COLO668 (cell line): ENCODE measurements at regions not wholly inside any gene's neighbourhood (a gene's known extent, or its start where the extent isn't known, plus 50 kb on each side); places are given as distances from the start of the nearest gene placed in this dataset.

Experiments used
- DNase-seq: peaks from one replicate; lab custom pipeline; 2025; ENCODE audit not compliant: unreplicated experiment; lab: John Stamatoyannopoulos, UW

DNA sequence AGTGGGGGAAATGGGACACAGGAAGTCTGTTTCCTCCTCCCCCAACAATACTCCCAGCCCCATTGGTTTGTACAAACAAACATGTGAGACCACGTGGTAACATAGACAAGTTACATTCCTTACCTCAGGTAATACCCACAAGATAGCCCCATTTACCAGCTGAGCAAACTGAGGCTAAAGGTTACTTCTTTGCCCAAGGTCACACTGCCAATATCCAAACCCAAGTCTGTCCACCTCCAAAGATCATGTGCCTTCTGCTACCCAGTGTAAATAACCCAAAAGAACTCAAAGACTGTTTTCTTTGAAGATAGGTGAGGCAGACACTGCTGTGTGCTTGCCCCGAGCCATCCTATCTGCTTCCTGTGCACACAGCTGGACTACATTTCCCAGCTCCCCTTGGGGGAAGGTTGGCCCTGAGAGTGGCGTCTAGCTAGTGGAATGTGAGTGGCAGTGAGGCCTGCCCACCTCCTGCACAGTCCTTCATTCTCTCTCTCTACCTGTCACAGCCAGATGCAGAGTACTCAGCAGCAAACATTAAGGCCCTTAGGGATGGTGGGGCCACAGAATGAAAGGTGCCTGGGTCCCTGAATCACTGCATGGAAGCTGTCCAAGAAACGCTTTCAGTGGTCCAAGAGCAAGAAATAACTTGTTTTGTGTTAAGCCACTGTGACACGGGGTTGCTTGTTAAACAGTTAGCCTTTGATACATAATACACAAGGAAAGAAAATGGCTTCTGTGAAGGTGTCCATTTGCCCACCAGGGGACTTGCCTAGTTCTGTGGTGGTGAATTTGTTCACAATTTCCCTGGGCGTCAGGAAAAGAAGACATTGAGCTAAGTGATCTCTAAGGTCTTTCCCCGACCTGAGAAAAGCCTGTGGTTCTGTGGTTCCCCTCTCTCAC is 257.7 kb upstream of the NFE2L3 start:
- peak; percentile 36 for DNase-seq

DNA sequence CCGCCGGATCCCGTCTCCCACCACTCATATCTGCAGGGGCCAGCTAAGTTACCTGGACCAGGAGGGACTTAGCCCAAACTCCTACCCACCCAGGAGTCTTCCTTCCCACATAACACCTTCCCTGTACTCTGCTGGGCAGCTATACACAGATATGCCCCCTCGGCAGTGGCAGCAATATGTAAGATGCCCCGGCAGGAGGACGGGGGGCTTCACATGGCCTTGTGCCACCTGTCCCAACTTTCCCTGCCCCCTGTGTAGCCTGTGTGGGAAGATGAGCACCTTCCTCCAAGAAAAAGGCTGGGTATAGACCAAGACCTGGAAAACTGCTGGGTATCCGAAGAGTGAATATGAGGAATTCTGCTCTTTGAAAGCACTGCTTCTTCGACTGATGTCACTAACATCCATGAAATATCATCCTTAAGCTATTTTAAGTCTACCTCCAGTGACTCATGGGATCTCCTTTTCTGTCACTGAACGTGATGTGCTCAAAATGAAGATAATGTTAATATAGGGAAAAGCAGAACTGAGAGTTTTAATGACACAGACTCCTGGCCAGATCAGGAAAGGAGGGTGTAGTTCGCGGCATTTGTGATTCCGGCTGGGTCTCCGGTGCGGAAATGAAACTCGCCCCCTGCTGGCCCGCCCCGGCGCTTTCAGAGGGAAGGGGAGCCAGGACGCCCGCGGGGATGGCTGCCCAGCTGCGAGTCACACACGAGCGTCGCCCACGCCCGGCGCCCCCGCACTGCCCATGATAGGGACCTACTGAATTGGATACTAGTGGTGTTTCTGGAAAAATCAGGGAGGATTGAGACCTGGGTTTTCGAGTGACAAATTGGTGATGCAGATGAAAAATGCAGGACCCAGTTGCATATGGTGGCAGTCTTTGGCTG is 256.9 kb upstream of the NFE2L3 start:
- peak; percentile 64 for DNase-seq

DNA sequence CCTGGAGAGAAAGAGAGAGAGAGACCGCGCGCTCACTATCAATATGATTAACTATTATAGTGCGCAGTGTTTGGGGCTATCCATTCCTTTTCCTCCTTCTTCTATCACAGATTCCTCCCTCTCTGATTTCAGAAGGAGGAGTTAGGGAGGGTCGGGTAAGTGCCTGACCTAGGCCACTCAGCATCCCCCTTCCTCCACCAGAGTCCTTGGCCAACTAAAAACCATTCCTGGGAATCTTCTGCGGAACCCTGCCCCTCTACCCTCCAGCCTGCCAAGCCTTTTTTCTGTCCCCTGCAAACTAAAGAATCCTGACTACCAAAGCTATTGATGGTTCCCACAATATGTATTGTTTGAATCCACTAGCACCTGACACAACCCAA is 256.2 kb upstream of the NFE2L3 start:
- DNase-seq: no peak

DNA sequence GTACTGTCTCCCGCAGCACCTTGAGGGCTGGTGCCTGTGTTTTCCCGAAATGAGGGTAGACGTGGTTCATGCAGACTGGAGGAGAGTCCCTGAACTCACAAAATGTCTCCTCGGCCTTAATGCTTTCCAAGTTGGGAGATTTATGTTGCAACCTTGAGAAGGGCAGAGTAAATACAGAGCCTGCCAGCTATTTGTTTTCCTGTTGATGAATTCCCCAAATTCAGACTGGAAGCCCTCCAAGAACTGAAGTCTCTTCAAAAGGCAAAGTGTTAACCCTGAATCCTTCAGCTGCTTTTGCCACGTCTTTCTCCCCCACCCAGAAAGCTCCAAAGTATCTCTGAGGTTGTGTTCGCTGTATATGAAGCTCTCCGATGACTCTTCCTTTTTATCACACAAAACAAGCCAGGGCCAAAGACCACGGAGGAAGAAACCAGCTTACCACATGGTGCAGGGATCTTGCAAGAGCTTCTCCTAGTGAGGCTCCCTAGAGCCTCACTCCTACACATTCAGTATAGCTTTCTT is 254.7 kb upstream of the NFE2L3 start:
- no peak for DNase-seq

DNA sequence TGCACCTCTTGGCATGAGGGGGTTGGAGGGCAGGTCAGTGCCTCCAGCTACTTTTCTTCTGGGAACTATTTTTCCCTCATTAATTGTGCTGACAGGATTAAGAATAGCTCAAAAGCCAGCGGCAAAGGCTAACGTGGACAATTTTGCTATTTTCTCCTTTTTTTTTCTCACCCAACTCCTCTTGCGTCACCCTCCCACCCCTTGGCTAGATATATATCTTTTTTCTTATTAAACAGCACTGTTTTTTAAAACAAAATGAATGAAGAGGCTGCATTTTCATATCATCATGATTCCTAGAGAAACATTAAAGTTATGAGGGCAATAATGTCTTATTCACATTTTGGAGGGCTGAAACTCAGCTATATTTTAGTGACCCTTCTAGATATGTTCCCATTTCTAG is 251.8 kb upstream of the NFE2L3 start:
- DNase-seq: no peak

DNA sequence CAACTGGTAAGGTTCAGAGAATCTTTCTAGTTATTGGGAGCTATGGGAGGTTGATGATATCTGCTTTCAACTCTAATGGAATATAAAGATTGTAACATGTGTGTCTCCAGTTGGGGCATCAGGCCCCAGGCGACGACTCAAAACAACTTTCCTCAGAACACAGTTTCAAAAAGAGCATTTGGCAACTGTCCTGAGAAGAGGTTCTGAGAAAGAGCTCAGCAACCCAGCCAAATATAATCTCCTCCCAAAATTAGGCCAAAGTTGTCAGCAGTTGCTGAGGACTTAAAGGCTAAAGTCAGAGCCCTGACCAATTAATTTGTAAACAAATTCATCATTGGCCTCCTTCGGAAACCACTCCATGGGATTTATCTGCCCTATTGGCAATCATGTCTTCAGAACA is 251.1 kb upstream of the NFE2L3 start:
- no peak for DNase-seq

DNA sequence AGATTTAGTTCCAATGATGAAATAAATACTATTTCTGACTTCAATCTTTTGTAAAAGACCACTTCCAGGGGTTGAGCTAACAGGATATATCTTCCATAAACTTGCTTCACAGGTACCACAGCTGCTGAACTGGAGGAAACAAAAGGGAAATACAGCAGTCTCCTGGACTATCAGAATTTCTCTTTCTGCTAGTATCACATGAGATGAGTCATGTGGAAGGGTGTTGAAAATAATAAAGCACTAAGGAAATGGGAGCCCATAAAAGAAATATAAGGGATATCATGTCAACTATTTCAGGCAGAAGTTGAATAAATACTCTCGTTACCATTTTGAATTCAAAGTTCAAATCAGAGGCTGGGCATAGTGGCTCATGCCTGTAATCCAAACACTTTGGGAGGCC is 250.3 kb upstream of the NFE2L3 start:
- no peak for DNase-seq

DNA sequence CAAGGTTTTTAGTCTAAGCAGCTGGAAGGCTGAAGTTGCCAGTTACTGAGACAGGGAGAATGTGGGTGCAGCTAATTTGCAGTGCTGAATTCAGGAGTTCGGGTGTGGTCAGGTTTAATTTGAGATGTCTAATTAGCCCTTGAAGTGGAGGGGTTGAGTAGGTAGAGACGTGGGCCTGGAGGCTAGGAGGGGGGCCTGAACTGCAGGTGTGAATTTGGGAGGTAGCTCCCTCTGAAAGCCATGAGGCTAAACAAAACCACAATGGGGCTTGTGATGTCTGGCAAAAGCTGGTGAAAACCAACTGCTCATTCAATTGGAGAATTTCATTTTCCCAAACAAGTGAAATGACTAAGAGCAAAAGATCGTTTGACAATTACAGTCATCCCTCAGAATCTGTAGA is 246.0 kb upstream of the NFE2L3 start:
- DNase-seq: no peak

DNA sequence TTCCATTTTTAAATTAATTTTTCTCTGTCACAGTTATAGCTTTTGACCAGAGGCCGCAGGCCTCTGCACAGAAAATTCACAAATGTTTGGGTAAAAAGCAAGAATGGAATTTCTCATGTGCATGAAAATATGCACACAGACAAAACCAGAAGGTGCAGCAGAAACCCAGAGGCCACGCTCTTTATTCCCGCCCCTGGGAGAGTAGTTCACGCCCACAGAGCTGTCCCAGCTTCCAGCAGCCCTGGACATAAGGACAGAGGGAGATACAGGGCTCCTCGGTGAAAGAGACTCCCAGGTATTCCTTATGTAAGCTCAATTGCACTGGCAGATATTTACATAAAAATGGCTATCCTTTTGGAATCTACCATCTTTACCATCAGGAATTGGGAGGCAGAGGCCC is 245.2 kb upstream of the NFE2L3 start:
- no peak for DNase-seq

DNA sequence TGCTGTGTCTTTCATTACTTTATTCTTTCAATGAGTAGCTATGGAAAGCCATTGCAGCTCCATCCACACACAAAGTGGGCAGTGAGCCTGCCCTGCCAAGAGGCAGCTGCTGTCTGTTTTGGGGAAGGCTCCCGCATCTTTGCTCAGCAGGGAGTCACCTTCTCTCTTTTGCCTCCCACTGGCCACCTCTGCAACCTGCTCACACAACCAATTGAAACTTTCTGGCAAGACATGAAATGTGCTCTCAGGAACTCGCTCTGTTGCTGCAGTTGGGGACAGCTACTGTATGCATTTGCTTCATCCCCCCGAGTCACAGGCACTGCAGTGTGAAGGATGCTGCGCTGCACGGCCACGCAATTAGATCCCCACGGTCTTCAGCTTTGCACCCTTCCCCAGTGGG is 244.8 kb upstream of the NFE2L3 start:
- no peak for DNase-seq

DNA sequence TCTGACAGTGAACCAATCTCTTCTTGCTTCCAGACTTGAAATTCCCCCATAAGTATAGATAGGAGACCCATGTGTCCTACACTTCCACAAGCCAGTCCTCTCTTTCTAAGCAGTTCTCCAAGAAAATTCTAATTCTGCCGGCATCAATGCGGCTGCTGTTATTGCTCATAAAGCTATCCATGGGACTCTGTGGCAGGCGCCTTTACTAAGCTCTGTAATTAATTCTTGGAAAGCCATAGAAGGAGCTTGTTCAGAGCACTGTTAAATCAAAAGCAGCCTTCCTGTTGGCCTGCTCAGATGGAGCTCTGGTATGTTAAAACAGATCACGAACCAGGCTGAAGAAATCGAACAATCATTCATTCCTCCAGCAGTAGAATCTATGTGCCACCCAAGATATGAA is 244.3 kb upstream of the NFE2L3 start:
- no peak for DNase-seq

DNA sequence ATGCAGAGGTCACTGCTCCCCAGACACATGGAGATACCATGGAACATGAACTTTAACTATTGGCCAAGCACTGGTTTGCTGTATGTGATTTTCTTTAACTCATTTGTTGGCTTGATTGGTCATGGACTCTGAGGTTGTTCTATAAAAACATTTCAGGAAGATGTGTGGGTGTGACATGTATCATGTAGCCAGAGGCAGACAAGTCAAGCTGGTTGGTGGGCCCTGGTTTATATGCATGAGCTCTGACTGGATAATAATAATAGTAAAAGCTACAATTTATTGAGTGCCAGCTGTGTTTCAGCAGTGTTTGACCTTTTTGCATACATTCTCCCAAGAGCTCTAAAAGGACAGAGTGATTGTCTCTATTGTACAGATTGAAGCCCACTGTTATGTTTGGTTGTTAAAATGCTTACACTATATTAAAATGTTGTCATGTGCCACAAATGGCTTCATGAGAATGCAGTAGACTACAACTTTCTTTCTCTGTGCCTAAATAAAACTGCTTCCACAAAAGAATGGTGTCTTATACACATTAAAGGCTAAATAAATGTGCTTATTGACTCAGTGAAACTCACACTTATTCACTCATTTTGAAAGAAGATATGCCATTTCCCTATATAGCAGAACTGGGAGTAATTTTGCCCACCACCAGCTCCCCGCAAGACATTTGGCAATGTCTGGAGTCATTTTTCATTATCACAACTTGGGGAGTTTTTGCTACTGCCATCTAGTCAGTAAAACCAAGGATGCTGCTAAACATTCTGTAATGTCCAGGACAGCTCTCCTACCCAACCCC is 243.6 kb upstream of the NFE2L3 start:
- no peak for DNase-seq

DNA sequence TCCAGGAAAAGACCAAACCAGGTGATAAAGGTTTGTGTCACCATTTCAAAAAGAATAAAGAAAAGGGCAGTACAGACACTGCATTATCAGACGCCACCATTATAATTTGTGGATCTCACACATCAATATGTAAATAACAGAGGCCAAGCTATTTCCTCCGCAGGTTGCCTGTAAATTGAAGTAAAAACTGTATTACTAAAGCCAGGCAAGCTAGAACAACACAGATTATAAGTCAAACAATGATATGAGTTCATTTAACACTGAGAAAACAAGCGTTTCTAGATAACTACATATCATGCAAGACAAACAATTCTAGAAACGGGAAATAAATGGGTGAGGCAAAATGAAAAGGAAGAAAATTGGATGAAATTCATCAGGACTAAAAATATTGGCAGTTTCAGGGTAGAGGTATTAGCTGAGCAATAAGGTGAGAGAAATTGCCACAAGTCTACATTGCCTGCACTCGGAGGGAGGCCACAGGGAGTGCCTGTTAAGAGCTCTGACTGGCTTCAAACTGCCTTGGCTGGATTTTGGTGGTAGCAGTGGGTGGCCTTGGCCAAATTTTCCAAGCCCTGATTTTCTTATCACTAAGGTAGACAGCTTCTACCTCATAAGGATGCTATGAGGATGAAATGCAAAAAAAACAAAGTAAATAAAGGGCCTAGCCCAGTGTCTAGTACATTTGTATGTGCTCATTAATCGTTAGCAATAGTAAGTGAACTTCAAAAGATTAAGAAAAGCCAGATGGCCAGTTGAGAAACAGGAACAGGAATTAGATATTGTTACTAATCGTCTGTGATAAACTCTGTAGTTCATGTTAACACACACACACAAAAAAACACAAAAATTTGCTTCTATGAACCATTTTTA is 240.0 kb upstream of the NFE2L3 start:
- DNase-seq: no peak

DNA sequence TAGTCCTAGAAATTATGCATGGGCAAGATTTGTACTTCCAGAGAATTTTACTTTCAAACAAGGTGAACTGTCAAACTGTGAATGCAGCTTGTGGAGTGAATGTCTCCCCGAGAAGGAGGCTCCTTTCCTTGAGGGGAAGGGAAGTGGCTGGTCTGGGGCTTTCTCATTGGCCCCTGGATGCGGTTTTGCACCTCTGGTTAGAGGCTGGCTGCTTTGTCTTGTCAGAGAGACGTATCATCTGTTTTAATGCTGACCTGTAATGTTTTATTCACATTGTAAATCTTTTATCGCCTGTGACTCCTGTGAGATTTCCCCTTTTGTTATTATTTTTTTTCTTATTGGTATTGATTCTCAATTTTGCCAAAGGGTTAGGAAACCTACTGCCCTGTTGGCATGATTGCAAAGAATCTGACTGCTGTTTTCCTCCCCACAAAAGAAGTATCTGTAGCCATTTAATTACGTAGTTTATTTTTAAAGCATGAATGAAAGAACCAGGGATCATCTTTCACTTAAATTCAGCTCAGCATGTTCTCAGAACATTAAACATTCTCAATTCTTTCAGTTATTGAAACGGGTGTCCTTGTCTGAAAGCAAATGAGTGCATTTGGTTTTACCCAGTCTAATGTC is 238.3 kb upstream of the NFE2L3 start:
- no peak for DNase-seq

DNA sequence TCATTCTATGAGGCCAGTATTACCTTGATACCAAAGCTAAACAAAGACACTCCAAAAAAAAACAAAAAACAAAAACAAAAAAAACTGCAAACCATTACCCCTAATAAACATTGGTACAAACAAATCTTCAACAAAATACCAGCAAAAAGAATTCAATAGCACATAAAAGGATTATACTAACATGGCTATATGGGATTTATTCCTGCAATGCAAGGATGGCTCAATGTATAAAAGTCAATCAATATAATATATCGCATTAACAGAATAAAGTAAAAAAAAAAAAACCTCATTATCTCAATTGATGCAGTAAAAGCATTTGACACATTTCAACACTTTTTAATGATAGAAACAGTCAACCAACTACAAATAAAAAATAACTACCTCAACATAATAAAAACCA is 233.3 kb upstream of the NFE2L3 start:
- DNase-seq: no peak

DNA sequence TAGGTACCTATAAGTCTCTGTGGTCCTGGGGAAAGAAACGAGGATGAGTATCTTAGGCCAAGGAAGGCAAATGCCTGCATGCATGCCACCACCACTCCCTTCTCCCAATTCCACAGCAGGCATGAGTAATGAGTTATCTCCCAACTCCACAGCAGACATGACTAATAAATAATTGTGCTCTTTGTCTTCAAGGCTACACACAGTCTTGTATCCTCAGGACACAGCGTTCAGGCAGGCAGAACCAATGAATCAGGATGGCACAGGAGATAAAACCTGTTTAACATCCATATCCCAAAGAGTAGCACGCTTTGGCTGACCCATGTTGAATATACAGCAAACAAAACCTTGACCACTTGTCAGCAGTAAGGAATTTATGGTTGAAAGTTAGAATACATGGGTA is 229.7 kb upstream of the NFE2L3 start:
- no peak for DNase-seq

DNA sequence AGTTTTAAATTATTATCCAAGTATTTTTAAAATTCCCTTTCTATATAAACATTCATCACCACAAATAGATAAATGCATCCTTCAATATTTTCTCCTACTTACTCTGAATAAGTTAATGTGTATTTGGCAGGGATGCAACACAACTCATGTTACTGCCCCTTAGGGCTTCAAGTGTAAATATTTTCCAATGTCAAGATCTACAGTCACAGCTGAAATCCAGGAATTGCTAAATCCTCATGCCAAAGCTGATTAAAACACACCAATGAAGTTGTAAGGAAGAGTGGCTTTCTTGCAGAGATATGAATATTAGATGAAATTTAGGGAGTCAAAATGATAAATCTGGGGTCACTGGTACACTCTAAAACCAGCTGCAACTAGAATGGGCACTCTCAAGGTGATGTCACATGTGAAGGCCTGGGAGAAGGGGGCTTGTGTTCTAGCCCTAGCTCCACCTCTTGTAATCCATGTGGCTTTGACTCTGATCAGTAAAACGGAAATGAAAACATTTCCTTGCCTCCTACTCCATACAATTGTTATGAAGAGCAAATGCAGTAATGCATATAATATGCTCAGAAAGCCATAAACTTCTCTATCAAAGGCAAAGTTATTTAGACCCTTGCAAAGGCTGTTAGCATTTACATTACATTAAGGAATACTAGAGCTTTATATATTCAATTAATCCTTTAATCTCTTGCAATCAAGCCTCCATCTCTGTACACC is 228.1 kb upstream of the NFE2L3 start:
- no peak for DNase-seq

DNA sequence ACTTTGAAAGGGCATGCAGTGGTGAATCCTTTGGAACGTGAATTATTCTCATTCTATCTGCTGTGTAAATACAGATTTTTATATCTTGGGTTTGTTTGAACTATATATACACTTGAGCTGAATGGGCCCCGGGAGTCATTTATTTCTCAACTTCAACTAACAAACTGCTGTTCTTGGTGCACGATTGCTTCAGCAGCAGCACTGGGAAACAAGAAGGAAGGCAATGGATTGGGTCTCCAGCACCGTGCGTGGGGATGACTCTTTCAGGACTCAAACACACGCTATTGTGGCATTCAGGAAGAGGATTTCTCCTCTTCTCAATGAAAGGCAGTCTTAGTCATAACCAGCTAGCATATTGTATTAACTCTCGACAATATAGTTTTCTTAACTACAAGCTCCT is 226.0 kb upstream of the NFE2L3 start:
- DNase-seq: no peak

DNA sequence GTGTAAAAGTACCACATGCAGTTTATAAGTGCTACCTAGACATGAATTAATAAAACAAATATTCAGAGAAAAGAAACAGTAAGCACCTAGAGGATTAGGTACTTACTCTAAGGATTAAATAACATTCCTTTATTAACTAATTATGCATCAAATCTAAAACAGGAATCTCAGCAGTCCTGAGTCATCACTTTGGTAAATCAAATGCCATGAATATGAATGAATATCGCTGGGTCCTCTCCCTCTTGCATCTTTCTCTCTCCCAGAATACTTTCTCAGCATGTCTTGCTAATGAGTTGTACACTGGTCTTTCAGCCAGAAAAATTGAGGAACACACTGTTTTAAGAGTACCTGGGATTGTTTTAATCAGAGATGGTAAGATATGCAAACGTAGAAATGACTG is 225.5 kb upstream of the NFE2L3 start:
- DNase-seq: no peak
